ENCODE measurements at regions not wholly inside any gene's neighbourhood (a gene's known extent, or its start where the extent isn't known, plus 50 kb on each side); places are given as distances from the start of the nearest gene placed in this dataset.

- TF ChIP-seq ZNF274 (IDR thresholded peaks at IDR 0.05; ENCODE audit: low read depth, low read length) (no peak), YY1 (IDR thresholded peaks at IDR 0.05; ENCODE audit: insufficient read depth, insufficient read length) (no peak)
Observed at GRCh38 chr18:2032036-2032435, 539.3 kb downstream of the METTL4 start.

Measured in NT2/D1 (cell line).